ENCODE measurements at regions not wholly inside any gene's neighbourhood (a gene's known extent, or its start where the extent isn't known, plus 50 kb on each side); places are given as distances from the start of the nearest gene placed in this dataset.

DNA sequence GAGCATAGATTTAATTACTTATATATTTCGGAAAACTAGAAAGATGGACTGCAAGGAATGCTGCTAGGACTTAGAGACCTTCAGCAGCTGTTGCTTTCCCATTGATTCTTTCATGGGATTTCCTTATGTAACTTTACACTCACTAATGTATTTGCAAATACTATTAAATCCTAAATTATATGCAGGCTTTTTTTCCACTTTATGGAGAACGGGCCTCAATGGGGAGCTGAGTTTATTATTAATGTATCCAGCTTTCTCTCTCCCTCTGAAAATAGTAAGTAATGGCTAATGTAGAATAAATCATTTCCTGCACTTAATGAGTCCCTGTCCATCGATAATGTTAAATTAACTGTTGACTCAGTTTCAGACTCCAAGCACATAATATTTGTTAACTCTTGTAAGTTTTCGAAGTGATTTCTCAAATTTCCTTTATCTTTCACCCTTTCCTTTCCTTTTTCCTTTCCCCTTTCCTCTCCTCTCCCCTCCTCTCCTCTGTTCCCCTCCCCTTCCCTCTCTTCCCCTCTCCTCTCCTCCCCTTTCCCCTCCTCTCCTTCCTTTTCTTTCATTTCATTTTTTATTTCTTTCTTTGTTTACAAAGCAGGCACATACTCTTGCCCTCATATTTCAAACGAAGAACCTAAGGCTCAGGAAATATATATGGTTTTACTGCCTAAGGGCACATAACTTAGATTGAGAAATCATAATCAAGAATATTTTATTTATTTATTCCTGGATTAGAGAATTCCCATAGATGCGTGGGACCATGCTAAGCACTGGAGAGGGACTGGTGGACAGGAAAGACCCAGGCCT, 503.6 kb downstream of the MMUT start:
- Histone ChIP-seq H3K36me3 (replicated peaks in 1 of 2; ENCODE audit: control insufficient read depth in 1 of 2, insufficient read depth in 2 of 2, low read length in 2 of 2) (no peaks in the 10 kb centered on the region), H2AFZ (ENCODE audit: low read length) (no peak overlapping the region), H3K4me2 (ENCODE audit: low read depth, low read length) (no peak overlapping the region), H3K27ac (ENCODE audit: extremely low read length, insufficient read depth, low read length) (no peak overlapping the region), H3K9me3 (ENCODE audit: low read length) (no peaks in the 10 kb centered on the region), H3K27me3 (ENCODE audit: control insufficient read depth in 1 of 2, insufficient read depth in 2 of 2, low read length in 2 of 2) (no peaks in the 10 kb centered on the region), H3K4me1 (ENCODE audit: insufficient read depth, low read length) (no peaks in the 10 kb centered on the region), H3K4me3 (replicated peaks in 1 of 3; ENCODE audit: insufficient read depth in 1 of 3, low read depth in 2 of 3, low read length in 3 of 3) (no peak overlapping the region), H4K20me1 (ENCODE audit: insufficient read depth, low read length) (no peaks in the 10 kb centered on the region), H3K9ac (ENCODE audit: insufficient read depth, low read depth, low read length) (no peak overlapping the region), H3K79me2 (ENCODE audit: insufficient read depth, low read length) (no peaks in the 10 kb centered on the region)
- no TSS peak for BruUV-seq (replicated peaks)
- POLR2A ChIA-PET = no interaction called here
- no peak for TF ChIP-seq RCOR2 (CRISPR knock-in tag; IDR thresholded peaks at IDR 0.05)
- peak; percentile 89 for TF ChIP-seq PCBP2 (optimal IDR thresholded peaks at IDR 0.05; ENCODE audit: low read depth, low read length, poor library complexity, severe bottlenecking)
- TF ChIP-seq HNRNPK (IDR thresholded peaks at IDR 0.05; ENCODE audit: low read depth, low read length, poor library complexity, severe bottlenecking) = peak; percentile 96
- no peak for TF ChIP-seq HCFC1 (IDR thresholded peaks at IDR 0.05; ENCODE audit: low read depth, low read length)
- no peak for TF ChIP-seq PCBP1 (IDR thresholded peaks at IDR 0.05; ENCODE audit: borderline replicate concordance, low read depth, low read length)
- WGBS (ENCODE audit: low lambda C conversion rate) = 1% methylated on average over 6 of the region's 6 CpGs
- intact Hi-C loops (cut with micrococcal nuclease; ENCODE audit: unreplicated experiment) = no loop called here
- in situ Hi-C loops (cut with HindIII; ENCODE audit: extremely low pct_ligation_motif_present, low pct_unique_long_range_greater_than_20kb) = no loop called here
- CTCF ChIA-PET (ENCODE audit: low intra/inter-chr PET ratio, low total read pairs) = no interaction called here
- ATAC-seq (no peak), DNase-seq (ENCODE audit: low spot score) (no peak), FAIRE-seq (no peak)

DNA sequence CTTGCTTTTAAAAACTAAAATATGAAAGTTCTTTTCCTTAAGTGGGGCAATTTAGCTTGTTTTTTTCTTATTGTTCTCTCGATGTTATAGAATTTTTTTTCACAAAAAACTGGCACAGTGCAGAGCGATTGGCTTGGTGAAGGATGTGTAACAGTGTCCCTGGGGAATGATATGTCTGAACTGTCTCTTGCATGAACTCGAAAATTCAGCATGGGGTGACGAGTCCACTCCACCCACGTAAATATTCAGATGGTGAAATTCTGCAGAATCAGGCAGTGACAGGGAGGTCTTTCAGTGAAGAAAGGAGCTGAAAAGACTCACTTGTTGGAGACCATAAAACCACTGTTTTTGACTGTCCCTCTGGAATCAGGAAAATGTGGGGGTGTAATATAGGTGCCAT, 505.3 kb downstream of the MMUT start:
- FAIRE-seq (no peak), ATAC-seq (no peak), DNase-seq (ENCODE audit: low spot score) (no peak)
- Histone ChIP-seq H3K4me3 (replicated peaks in 1 of 3; ENCODE audit: insufficient read depth in 1 of 3, low read depth in 2 of 3, low read length in 3 of 3) (no peak overlapping the region), H3K4me2 (ENCODE audit: low read depth, low read length) (no peak overlapping the region), H3K79me2 (ENCODE audit: insufficient read depth, low read length) (no peaks in the 10 kb centered on the region), H3K9ac (ENCODE audit: insufficient read depth, low read depth, low read length) (no peak overlapping the region), H3K4me1 (ENCODE audit: insufficient read depth, low read length) (no peaks in the 10 kb centered on the region), H4K20me1 (ENCODE audit: insufficient read depth, low read length) (no peaks in the 10 kb centered on the region), H3K27me3 (ENCODE audit: control insufficient read depth in 1 of 2, insufficient read depth in 2 of 2, low read length in 2 of 2) (no peaks in the 10 kb centered on the region), H3K36me3 (replicated peaks in 1 of 2; ENCODE audit: control insufficient read depth in 1 of 2, insufficient read depth in 2 of 2, low read length in 2 of 2) (no peaks in the 10 kb centered on the region), H3K9me3 (ENCODE audit: low read length) (no peaks in the 10 kb centered on the region), H3K27ac (ENCODE audit: extremely low read length, insufficient read depth, low read length) (no peak overlapping the region), H2AFZ (ENCODE audit: low read length) (no peak overlapping the region)
- in situ Hi-C loops (cut with HindIII; ENCODE audit: extremely low pct_ligation_motif_present, low pct_unique_long_range_greater_than_20kb) (no loop called here), intact Hi-C loops (cut with micrococcal nuclease; ENCODE audit: unreplicated experiment) (no loop called here)
- CTCF ChIA-PET (ENCODE audit: low intra/inter-chr PET ratio, low total read pairs) = no interaction called here
- TF ChIP-seq ZNF749 (CRISPR knock-in tag; IDR thresholded peaks at IDR 0.05; ENCODE audit: borderline replicate concordance) (no peak), ONECUT2 (CRISPR knock-in tag; IDR thresholded peaks at IDR 0.05) (no peak), SIX4 (CRISPR knock-in tag; IDR thresholded peaks at IDR 0.05) (no peak)
- TF ChIP-seq, protein P1, sequence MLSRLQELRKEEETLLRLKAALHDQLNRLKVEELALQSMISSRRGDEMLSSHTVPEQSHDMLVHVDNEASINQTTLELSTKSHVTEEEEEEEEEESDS (CRISPR knock-in tag; IDR thresholded peaks at IDR 0.05; ENCODE audit: borderline replicate concordance) = no peak
- TF ChIP-seq, protein P2, sequence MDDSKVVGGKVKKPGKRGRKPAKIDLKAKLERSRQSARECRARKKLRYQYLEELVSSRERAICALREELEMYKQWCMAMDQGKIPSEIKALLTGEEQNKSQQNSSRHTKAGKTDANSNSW (CRISPR knock-in tag; IDR thresholded peaks at IDR 0.05; ENCODE audit: borderline replicate concordance) = no peak
- TF ChIP-seq, protein P3, sequence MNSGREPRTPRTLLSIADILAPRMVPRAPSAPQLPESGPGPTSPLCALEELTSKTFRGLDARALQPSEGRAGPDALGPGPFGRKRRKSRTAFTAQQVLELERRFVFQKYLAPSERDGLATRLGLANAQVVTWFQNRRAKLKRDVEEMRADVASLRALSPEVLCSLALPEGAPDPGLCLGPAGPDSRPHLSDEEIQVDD (CRISPR knock-in tag; IDR thresholded peaks at IDR 0.05; ENCODE audit: borderline replicate concordance) = no peak
- BruUV-seq (replicated peaks) = no TSS peak
- POLR2A ChIA-PET = no interaction called here
- 1% methylated on average over 5 of the region's 5 CpGs for WGBS (ENCODE audit: low lambda C conversion rate)
